ENCODE measurements at regions not wholly inside any gene's neighbourhood (a gene's known extent, or its start where the extent isn't known, plus 50 kb on each side); places are given as distances from the start of the nearest gene placed in this dataset.

GRCh38 chr1:61627365-61627764 is 97.6 kb downstream of the TM2D1 start:
- DNase-seq (ENCODE audit: low read depth in 2 of 2, low spot score in 1 of 2) = no peak

DNA sequence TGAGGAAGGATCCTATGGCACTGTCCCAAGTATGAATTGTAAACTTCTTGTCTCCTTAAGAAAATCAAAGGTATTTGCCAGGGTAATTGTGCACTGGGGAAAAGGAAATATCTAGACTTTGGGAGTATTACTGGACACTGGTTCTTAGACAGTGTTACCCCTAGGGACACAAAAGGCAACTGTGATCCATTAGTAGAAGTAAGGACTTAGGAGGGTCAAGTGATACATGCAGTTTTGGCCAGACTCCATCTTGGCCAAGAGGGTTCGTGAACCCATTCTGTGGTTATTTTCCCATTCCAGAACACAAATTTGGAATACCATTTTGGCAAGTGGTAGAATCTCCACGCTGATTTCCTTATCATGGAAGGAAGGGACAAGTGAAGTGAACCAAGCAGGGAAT is 98.1 kb downstream of the TM2D1 start:
- DNase-seq (ENCODE audit: low read depth in 2 of 2, low spot score in 1 of 2) = no peak

- no peak for DNase-seq (ENCODE audit: low read depth in 2 of 2, low spot score in 1 of 2)
Measured at GRCh38 chr1:61623852-61624251, 101.1 kb downstream of the TM2D1 start.

GRCh38 chr1:61620536-61620935 is 104.4 kb downstream of the TM2D1 start:
- no peak for DNase-seq (ENCODE audit: low read depth in 2 of 2, low spot score in 1 of 2)

- DNase-seq (ENCODE audit: low read depth in 2 of 2, low spot score in 1 of 2) = no peak
Measured at GRCh38 chr1:61618755-61619154, 106.2 kb downstream of the TM2D1 start.

DNA sequence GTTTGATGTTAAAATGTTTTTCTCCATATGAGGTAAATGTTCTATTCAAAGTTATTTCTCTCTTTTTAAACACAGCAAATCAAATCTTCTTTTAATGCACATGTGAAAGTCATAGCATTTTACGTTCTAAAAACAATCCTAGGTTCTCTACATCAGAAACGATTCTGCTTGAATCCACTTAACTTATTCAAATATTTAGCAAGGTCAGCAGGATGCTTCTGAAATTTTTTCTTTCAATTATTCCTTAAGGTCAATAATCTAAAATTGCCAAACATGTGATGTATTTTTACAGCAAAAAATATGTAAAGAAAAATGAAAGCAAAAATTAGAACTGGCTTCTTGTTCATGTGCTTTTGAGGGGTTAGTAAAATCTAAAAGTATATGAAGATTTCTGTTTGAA is 106.7 kb downstream of the TM2D1 start:
- no peak for DNase-seq (ENCODE audit: low read depth in 2 of 2, low spot score in 1 of 2)

GRCh38 chr1:61616830-61617229 is 108.1 kb downstream of the TM2D1 start:
- DNase-seq (ENCODE audit: low read depth in 2 of 2, low spot score in 1 of 2) = no peak

DNA sequence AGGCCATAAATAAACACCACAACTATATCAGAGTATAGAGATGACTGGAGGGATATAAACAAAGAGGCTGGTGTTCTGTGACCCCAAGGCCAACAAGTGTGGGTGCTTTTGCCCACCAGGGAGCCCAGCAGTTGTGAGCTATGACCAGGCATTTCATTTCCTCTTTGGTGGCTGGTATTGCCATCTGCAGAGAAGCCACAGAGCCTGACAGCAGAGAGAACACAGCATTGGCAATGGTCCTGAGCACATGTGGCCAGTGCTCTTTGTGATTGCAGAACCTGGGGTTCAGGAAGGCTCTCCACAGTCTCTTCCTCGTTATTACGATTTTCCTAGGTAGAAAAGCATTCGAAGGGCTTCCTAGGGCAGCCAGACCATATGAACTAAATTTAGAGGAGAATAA is 112.3 kb downstream of the TM2D1 start:
- no peak for DNase-seq (ENCODE audit: low read depth in 2 of 2, low spot score in 1 of 2)

DNA sequence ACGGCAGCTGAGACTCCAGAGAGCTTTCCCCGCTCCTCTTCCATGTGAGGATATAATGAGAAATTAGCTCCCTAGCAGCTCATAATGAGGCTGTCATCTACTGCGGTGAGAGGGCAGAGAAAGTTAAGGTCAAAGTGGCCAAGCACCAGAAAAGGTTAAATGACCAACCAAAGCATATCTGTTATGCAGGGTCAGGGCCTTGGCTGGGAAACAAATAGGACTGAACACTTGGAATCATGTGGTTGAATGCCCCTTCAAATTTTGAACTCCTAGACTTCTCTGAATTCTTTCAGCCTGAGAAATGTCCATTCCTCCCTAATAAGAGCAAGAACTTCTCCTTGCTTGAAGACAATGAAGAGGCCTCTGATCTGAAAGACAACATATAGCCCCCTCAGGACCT is 115.9 kb downstream of the TM2D1 start:
- no peak for DNase-seq (ENCODE audit: low read depth in 2 of 2, low spot score in 1 of 2)

DNA sequence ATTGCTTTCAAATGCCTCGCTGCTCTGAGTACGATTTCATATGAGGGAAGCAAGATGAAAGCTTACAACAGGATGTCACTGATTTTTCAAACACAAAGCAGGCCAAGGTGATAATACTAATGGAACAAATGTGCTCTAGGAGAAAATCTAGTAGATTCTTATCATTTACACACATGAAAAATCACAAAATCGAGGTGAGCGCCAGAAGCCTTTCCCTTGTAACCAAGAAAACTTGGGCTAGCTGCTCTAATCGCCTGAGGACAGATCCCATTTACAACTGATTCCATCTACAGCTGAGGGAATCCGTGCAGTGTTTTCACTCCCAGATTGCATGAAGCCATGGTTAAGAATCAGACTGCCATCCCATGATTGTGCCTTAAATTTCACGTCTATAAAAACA is 117.5 kb downstream of the TM2D1 start:
- DNase-seq (ENCODE audit: low read depth in 2 of 2, low spot score in 1 of 2) = no peak

DNA sequence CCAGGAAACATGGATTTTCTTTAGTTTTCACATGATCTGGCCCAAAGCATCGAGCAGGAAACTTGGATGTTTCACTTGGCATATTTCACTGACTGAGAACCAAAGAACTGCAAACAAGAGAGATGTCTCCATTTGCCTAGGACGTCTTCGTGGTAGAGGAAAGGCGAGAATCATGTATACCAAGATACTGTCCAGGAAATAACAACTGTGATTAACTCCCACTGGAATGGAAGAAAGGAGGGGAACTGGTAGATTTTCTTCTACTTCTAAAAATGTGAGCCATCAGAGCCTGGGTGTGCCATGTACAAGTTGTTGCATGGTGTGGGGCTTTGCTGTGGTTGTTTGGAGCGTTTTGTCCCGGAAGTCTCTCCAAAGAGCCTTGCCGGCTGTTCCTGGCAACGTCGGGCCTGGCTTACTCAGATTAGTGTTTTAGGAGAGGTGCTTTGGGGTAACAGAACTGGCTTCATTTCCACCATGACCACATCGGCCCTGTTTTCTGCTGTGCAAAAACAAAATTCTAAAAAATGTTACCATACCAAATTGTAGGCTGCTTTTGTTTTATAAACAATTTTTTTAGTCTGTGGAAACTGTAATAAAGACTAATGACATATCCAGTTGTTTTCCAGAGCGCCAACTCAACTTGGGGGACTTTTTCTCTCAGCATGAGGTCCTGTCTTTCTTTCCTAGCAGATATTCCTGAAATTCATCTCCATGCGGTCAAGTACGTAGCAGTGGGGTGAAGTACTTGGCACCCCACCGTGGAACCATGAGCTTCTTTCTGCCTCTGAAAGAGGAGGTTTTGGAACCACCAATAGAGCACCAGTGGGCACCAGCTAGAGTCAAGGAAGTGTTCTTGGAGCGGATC is 118.3 kb downstream of the TM2D1 start:
- no peak for DNase-seq (ENCODE audit: low read depth in 2 of 2, low spot score in 1 of 2)

- DNase-seq (ENCODE audit: low read depth in 2 of 2, low spot score in 1 of 2) = no peak
Measured at GRCh38 chr1:61605607-61606321, 119.2 kb downstream of the TM2D1 start.

DNA sequence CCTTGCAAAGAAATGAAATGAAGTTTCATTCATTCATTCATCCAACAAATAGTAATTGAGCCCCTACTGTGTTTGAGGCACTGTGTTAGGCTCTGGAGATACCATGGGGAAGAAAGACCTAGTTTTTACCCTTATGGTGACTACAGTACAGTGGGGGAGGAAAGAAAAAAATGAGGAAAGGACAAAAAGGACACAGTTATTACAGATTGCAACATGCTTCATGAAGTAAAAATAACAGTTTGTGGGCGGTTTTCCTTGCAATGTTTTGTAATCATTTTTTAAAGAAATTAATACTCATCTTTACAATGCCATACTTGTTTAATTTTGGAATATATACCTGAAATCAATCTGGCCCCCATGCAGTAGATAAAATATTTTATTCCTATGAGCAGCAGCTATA is 120.3 kb downstream of the TM2D1 start:
- no peak for DNase-seq (ENCODE audit: low read depth in 2 of 2, low spot score in 1 of 2)

GRCh38 chr1:61604261-61604660 is 120.7 kb downstream of the TM2D1 start:
- no peak for DNase-seq (ENCODE audit: low read depth in 2 of 2, low spot score in 1 of 2)

DNA sequence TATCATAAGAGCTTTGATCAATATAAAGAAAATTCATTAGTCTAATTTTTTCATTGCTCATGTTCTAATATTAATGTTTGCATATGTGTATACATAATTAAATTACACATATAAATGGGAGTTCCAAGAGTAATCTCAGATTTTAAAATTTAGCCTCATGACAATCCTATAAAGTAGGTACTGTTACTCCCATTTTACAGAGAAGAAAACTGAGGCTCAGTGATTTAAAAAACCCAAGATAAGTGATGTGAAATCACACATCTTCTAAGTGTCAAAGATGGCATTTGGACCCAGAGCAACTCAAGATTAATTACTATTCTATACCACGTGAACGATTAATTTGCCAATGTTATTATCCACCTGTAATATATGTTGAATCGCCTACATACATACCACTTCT is 122.3 kb downstream of the TM2D1 start:
- DNase-seq (ENCODE audit: low read depth in 2 of 2, low spot score in 1 of 2) = no peak

- DNase-seq (ENCODE audit: low read depth in 2 of 2, low spot score in 1 of 2) = no peak
Measured at GRCh38 chr1:61597601-61598000, 127.3 kb downstream of the TM2D1 start.

DNA sequence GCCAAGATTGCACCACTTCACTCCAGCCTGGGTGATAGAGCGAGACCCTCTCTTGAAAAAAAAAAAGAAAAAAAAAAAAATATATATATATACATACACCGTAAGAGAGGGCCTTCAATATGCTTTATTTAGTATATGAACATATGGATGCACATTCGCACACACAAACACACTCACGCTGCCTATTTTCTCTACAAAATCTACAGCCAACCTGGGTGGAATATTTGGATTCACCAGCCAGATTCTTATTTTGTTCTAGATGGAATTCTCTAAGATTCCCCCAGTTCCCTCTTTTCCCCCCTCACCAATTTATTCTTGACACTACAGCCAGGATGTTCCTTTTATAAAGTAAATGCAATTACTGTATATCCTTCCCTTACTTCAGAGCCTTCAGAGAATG is 131.6 kb downstream of the TM2D1 start:
- no peak for DNase-seq (ENCODE audit: low read depth in 2 of 2, low spot score in 1 of 2)

DNA sequence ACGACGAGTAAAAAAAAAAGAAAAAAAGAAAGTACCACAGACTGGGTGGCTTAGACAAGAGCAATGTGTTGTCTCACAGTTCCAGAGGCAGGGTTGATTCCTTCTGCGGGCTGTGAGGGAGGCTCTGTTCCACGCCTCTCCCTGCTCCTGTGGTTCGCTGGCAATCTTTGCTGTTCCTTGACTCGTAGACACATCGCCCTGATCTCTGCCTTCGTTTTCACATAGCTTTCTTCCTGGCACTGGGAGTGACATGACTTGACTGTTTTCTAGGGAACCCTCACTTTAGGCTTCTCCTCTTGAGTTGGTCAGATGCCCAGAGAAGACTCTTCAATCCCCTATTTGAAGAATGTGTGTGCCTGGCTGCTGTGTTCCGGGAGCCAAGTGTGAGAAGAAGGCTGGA is 133.6 kb downstream of the TM2D1 start:
- DNase-seq (ENCODE audit: low read depth in 2 of 2, low spot score in 1 of 2) = no peak

DNA sequence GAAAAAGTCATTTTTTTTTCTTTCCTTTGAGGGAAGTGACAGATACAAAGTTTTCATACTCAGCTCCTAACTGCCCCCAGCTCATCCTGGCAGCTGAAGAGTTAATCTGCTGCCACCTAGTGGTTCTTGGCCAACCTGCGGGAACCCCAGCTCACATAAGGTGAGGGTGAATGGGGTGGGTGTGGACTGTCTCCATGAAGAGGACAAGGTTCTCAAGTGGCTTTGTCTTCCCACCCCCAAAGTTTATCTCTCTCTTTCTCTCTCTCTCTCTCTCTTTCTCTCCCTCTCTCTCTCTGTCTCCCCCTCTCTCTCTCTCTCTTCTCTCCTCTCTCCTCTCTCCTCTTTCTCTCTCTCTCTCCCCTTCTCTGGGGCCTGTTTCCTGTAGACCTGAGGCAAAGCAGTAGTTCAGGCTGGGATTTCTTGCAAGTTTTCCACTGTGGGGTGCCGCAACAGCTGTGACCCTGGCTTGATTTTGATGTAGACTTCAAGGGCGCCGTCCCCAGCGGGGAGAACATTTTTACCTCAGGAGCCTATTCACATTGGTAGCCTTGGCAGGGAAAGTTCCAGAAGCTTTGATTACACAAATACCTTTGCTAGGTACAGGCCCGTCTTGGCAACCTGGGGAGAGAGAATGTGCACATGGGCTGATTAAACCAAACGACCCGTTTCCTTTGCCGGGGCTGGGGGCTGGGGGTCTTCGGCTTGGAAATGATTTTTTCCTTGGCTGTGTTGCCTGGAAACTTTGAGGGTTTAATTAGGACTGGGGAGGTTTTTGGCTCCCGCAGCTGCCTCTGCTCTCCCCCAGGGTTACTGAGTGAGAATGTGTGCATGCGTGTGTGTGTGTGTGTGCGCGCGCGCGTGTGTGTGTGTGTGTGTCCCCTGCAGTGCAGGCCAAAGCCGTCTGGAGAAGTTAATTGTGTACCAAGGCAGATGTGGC is 135.9 kb downstream of the TM2D1 start:
- DNase-seq (ENCODE audit: low read depth in 2 of 2, low spot score in 1 of 2) = peak in 1 of 2 donors; percentile 5

GRCh38 chr1:61585714-61586113 is 139.2 kb downstream of the TM2D1 start:
- DNase-seq (ENCODE audit: low read depth in 2 of 2, low spot score in 1 of 2) = no peak

- DNase-seq (ENCODE audit: low read depth in 2 of 2, low spot score in 1 of 2) = no peak
Measured at GRCh38 chr1:61583703-61584102, 141.2 kb downstream of the TM2D1 start.

DNA sequence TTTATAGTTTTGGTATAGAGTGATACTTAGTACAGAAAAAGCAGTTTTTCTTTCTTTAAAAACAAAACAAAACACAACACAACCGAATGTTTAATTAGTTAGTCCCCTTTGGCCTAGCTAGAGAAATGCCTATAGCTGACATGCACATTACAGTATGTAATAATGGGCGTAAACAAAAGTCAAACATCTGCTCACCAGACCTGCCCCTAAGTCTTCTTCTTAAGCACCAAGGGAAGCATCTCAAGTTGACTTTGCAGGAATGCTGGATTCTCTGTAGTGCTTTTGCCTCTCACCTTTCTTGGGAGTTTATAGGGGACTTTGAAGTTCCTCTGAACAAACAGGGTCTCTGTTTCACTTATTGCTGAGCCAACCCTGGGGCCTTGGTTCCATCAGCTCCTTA is 143.7 kb downstream of the TM2D1 start:
- DNase-seq (ENCODE audit: low read depth in 2 of 2, low spot score in 1 of 2) = no peak

Data from stimulated activated CD8-positive, alpha-beta memory T cell treated with anti-CD3 and anti-CD28 coated beads, Interleukin-4, amount 100 ng/mL, for 4 hours (primary cell).